GM19043 (cell line): ENCODE measurements at regions not wholly inside any gene's neighbourhood (a gene's known extent, or its start where the extent isn't known, plus 50 kb on each side); places are given as distances from the start of the nearest gene placed in this dataset.
A peak's percentile ranks its signal among the peaks of the same experiment; 100 is the strongest.
"Not testable (repeated sequence)": the region's sequence is repeated elsewhere in the genome, so short reads cannot be mapped to it uniquely, and the experiment has no call there.

Experiments
- ATAC-seq: cut with Tn5 transposase; IDR thresholded peaks from one replicate; pipeline ENCODE4 v1.9.1; 2021; ENCODE audit warnings: low read depth; ENCODE audit not compliant: unreplicated experiment

GRCh38 chr11:112610996-112611750 is 350.0 kb upstream of the NCAM1 start:
- no peak for ATAC-seq

GRCh38 chr11:112611771-112612170 is 349.4 kb upstream of the NCAM1 start:
- no peak for ATAC-seq

- ATAC-seq: no peak
Measured at GRCh38 chr11:112612250-112612849, 348.9 kb upstream of the NCAM1 start.

GRCh38 chr11:112613051-112613972 is 347.9 kb upstream of the NCAM1 start:
- no peak for ATAC-seq

- no peak for ATAC-seq
Measured at GRCh38 chr11:112614605-112615004, 346.6 kb upstream of the NCAM1 start.

GRCh38 chr11:112615238-112615637 is 346.0 kb upstream of the NCAM1 start:
- no peak for ATAC-seq

- no peak for ATAC-seq
Measured at GRCh38 chr11:112615891-112616290, 345.3 kb upstream of the NCAM1 start.

- no peak for ATAC-seq
Measured at GRCh38 chr11:112616327-112617097, 344.7 kb upstream of the NCAM1 start.

- no peak for ATAC-seq
Measured at GRCh38 chr11:112617098-112617425, 344.2 kb upstream of the NCAM1 start.

GRCh38 chr11:112617977-112618826 is 343.0 kb upstream of the NCAM1 start:
- no peak for ATAC-seq

- ATAC-seq: no peak
Measured at GRCh38 chr11:112619106-112619505, 342.1 kb upstream of the NCAM1 start.

GRCh38 chr11:112620621-112621394 is 340.4 kb upstream of the NCAM1 start:
- ATAC-seq: peak; percentile 54

GRCh38 chr11:112623057-112623456 is 338.2 kb upstream of the NCAM1 start:
- ATAC-seq: no peak

- ATAC-seq: no peak
Measured at GRCh38 chr11:112624431-112624830, 336.8 kb upstream of the NCAM1 start.

GRCh38 chr11:112624971-112625370 is 336.2 kb upstream of the NCAM1 start:
- not testable (repeated sequence) for ATAC-seq

- ATAC-seq: no peak
Measured at GRCh38 chr11:112625814-112626213, 335.4 kb upstream of the NCAM1 start.

GRCh38 chr11:112626731-112627130 is 334.5 kb upstream of the NCAM1 start:
- no peak for ATAC-seq

GRCh38 chr11:112627588-112628045 is 333.6 kb upstream of the NCAM1 start:
- no peak for ATAC-seq

- ATAC-seq: no peak
Measured at GRCh38 chr11:112628676-112629075, 332.5 kb upstream of the NCAM1 start.
